ENCODE measurements at regions not wholly inside any gene's neighbourhood (a gene's known extent, or its start where the extent isn't known, plus 50 kb on each side); places are given as distances from the start of the nearest gene placed in this dataset.

GRCh38 chr11:121965330-121965729, 150.7 kb downstream of the BLID start:
- no peak for DNase-seq (ENCODE audit: low read depth, low spot score)
- no TSS peak for BruUV-seq (replicated peaks)
- no peak overlapping the region for H3K9ac ChIP-seq (ENCODE audit: low read length)

More at GRCh38 chr11:121965330-121965729, 150.7 kb downstream of the BLID start:
- no peaks in the 10 kb centered on the region for H3K9me3 ChIP-seq (ENCODE audit: control insufficient read depth in 1 of 2, insufficient read depth in 1 of 2, low read depth in 1 of 2, low read length in 2 of 2)
- no peaks in the 10 kb centered on the region for H3K79me2 ChIP-seq (ENCODE audit: insufficient read depth, low read length)
- H3K36me3 ChIP-seq (ENCODE audit: control insufficient read depth in 1 of 2, insufficient read depth in 2 of 2, low read length in 2 of 2), result no peaks in the 10 kb centered on the region
- POLR2A ChIA-PET, result no interaction called here
- H3K4me1 ChIP-seq (ENCODE audit: control insufficient read depth in 1 of 2, insufficient read depth in 2 of 2, low read length in 2 of 2), result peaks cover 0 to 6% of the 10 kb centered on the region in 2 experiments; a peak in 2 of 4 replicates
- no peak overlapping the region for H2AFZ ChIP-seq (ENCODE audit: low read depth, low read length, poor library complexity, severe bottlenecking)
- intact Hi-C loops (cut with micrococcal nuclease), result no loop called here
- H3K4me3 ChIP-seq (replicated peaks in 1 of 2; ENCODE audit: low read depth in 1 of 2, low read length in 2 of 2), result no peak overlapping the region
- H3K9me2 ChIP-seq (ENCODE audit: insufficient read depth), result no peaks in the 10 kb centered on the region
- ATAC-seq, result no peak
- CTCF ChIA-PET, result no interaction called here
- H3K4me2 ChIP-seq (ENCODE audit: low read length), result no peak overlapping the region
- H3K27ac ChIP-seq (ENCODE audit: low read depth, low read length), result no peak overlapping the region
- TF ChIP-seq FOSL1 (IDR thresholded peaks at IDR 0.05; ENCODE audit: low read depth) (no peak), TCF7L2 (IDR thresholded peaks at IDR 0.05; ENCODE audit: borderline replicate concordance, extremely low read depth, insufficient read depth, insufficient read length) (peak; percentile 62), ZFX (IDR thresholded peaks at IDR 0.05) (no peak), EZH2phosphoT487 (IDR thresholded peaks at IDR 0.05; ENCODE audit: borderline replicate concordance) (no peak), CBX3 (IDR thresholded peaks at IDR 0.05; ENCODE audit: low read depth) (no peak), CEBPB (IDR thresholded peaks at IDR 0.05; ENCODE audit: low read depth) (peak; percentile 34; the same call in 1 of the 2 replicates), REST (IDR thresholded peaks at IDR 0.05; ENCODE audit: low read depth) (no peak)
- H3K27me3 ChIP-seq (ENCODE audit: insufficient read depth, low read length), result no peaks in the 10 kb centered on the region
- RAD21 ChIA-PET (ENCODE audit: low non-redundant PET in 1 of 2, low total read pairs in 2 of 2, uncharacterized antibody in 2 of 2, unreplicated experiment in 2 of 2), result no interaction called here
- no peaks in the 10 kb centered on the region for H4K20me1 ChIP-seq (ENCODE audit: insufficient read depth)

All from HCT116 (cell line).